Endothelial cell of umbilical vein (primary cell): ENCODE measurements at regions not wholly inside any gene's neighbourhood (a gene's known extent, or its start where the extent isn't known, plus 50 kb on each side); places are given as distances from the start of the nearest gene placed in this dataset.

Experiments
- BruUV-seq: library from RNA; stranded (reverse); fragments of 400-500 nt; replicated peaks from 2 replicates; lab custom pipeline; 2021; lab: Mats Ljungman, UMichigan
- CTCF ChIA-PET: fragments of 300-600, 350-600 bp; sonication (Branson Sonifier 250); formaldehyde crosslinking; loops from one replicate; lab custom pipeline; 2021; ENCODE audit warnings: antibody characterized with exemption, inconsistent platforms; lab: Charles Lee
- POLR2A ChIA-PET: fragments of 300-600, 350-600 bp; sonication (Branson Sonifier 250); formaldehyde crosslinking; loops from one replicate; lab custom pipeline; 2021; ENCODE audit warnings: antibody characterized with exemption, inconsistent platforms; lab: Charles Lee
- DNase-seq: peaks from one replicate; pipeline ENCODE4 v3.0.0-alpha.2; 2011; ENCODE audit warnings: low read depth, low spot score
- FAIRE-seq: peaks from 2 replicates; lab custom pipeline; 2011; peaks lifted over from hg19 to GRCh38; lab: Jason Lieb, UNC
- H2AFZ ChIP-seq: 2 replicates; pipeline ENCODE4 v1.6.0; 2012; ENCODE audit warnings: low read depth, low read length, control low read depth, inconsistent platforms
- H3K27ac ChIP-seq: 2 replicates; pipeline ENCODE4 v1.5.1; 2011; ENCODE audit warnings: low read depth, mild to moderate bottlenecking, control low read depth, low read length, moderate library complexity; ENCODE audit not compliant: insufficient read depth
- H3K27me3 ChIP-seq, 2 experiments: 2 replicates each; pipeline versions ENCODE4 v1.6.0 to v1.6.1; 2011; ENCODE audit warnings: low read length in 2 of 2, mixed read lengths in 1 of 2; ENCODE audit not compliant: control insufficient read depth in 2 of 2, insufficient read depth in 2 of 2
- H3K36me3 ChIP-seq, 2 experiments: 2 replicates in 1 of 2; 3 replicates in 1 of 2; pipeline ENCODE4 v1.5.1; 2011; ENCODE audit warnings: low read length in 2 of 2, mild to moderate bottlenecking in 1 of 2, moderate library complexity in 1 of 2; ENCODE audit not compliant: control insufficient read depth in 2 of 2, insufficient read depth in 2 of 2; ENCODE audit errors: extremely low read depth in 1 of 2
- H3K4me1 ChIP-seq: 3 replicates; pipeline ENCODE4 v1.5.1; 2011; ENCODE audit warnings: mild to moderate bottlenecking, low read length; ENCODE audit not compliant: control insufficient read depth, insufficient read depth; ENCODE audit errors: extremely low read depth
- H3K4me2 ChIP-seq: 2 replicates; pipeline ENCODE4 v1.6.1; 2011; ENCODE audit warnings: low read length, control low read depth, mixed read lengths; ENCODE audit not compliant: insufficient read depth
- H3K4me3 ChIP-seq, 3 experiments: fragments of 200-600 bp in 1 of 3; sonication (generic), shearing (Covaris generic) in 1 of 3; replicated peaks in 1 of 3; 2 replicates each; pipeline ENCODE4 v1.5.1; 2011 to 2016; ENCODE audit warnings: control low read depth in 3 of 3, low read length in 3 of 3, mild to moderate bottlenecking in 2 of 3, inconsistent platforms in 1 of 3, low read depth in 1 of 3, moderate library complexity in 1 of 3; ENCODE audit not compliant: insufficient read depth in 1 of 3
- H3K79me2 ChIP-seq: 2 replicates; pipeline ENCODE4 v1.6.0; 2012; ENCODE audit warnings: low read length, inconsistent platforms; ENCODE audit not compliant: control insufficient read depth, insufficient read depth
- H3K9ac ChIP-seq: replicated peaks from 2 replicates; pipeline ENCODE3; 2011; ENCODE audit warnings: low read length, control low read depth; ENCODE audit not compliant: insufficient read depth; ENCODE audit errors: extremely low read depth
- H3K9me1 ChIP-seq: replicated peaks from 3 replicates; pipeline ENCODE4 v1.6.0; 2011; ENCODE audit warnings: mild to moderate bottlenecking, low read length; ENCODE audit not compliant: control insufficient read depth, insufficient read depth; ENCODE audit errors: extremely low read depth
- H3K9me3 ChIP-seq: replicated peaks from 2 replicates; pipeline ENCODE4 v1.5.1; 2012; ENCODE audit warnings: low read length, inconsistent platforms; ENCODE audit not compliant: control insufficient read depth, insufficient read depth
- H4K20me1 ChIP-seq: replicated peaks from 2 replicates; pipeline ENCODE3; 2011; ENCODE audit warnings: mild to moderate bottlenecking, low read length; ENCODE audit not compliant: control insufficient read depth, insufficient read depth; ENCODE audit errors: extremely low read depth
- CTCF ChIP-seq, 2 donors: IDR thresholded peaks; 1 replicate in 1 of 2; 2 replicates in 1 of 2; pipeline ENCODE4 v1.5.1; 2011; ENCODE audit warnings: low read length in 2 of 2, mild to moderate bottlenecking in 2 of 2, moderate library complexity in 2 of 2, control low read depth in 1 of 2, inconsistent platforms in 1 of 2, low read depth in 1 of 2; ENCODE audit not compliant: insufficient read depth in 1 of 2; ENCODE audit errors: extremely low read depth in 1 of 2
- EZH2 ChIP-seq: IDR thresholded peaks from 2 replicates; pipeline ENCODE4 v1.6.1; 2012; ENCODE audit warnings: borderline replicate concordance, low read depth, mild to moderate bottlenecking, moderate library complexity, low read length, inconsistent platforms; ENCODE audit not compliant: severe bottlenecking
- FOS ChIP-seq: IDR thresholded peaks from 2 replicates; pipeline ENCODE4 v1.6.1; 2011; ENCODE audit warnings: mild to moderate bottlenecking, low read length, moderate library complexity, borderline replicate concordance; ENCODE audit not compliant: insufficient read depth
- GATA2 ChIP-seq: IDR thresholded peaks from 2 replicates; pipeline ENCODE4 v1.7.0; 2011; ENCODE audit warnings: low read depth, mild to moderate bottlenecking, moderate library complexity, mixed read lengths, low read length; ENCODE audit not compliant: insufficient read length, insufficient read depth
- JUN ChIP-seq: IDR thresholded peaks from 2 replicates; pipeline ENCODE4 v1.6.1; 2011; ENCODE audit warnings: borderline replicate concordance, low read depth; ENCODE audit not compliant: insufficient read length, insufficient read depth
- MYC ChIP-seq: IDR thresholded peaks from one replicate; pipeline ENCODE4 v1.6.1; 2011; ENCODE audit warnings: mild to moderate bottlenecking, low read depth, low read length
- POLR2A ChIP-seq: IDR thresholded peaks from 2 replicates; pipeline ENCODE4 v1.6.1; 2012; ENCODE audit warnings: low read depth, mild to moderate bottlenecking, control low read depth, low read length
- POLR2AphosphoS5 ChIP-seq: IDR thresholded peaks from 2 replicates; pipeline ENCODE4 v1.6.1; 2012; ENCODE audit warnings: low read depth, mild to moderate bottlenecking, control low read depth, low read length, moderate library complexity; ENCODE audit not compliant: insufficient read depth
- dilution Hi-C: fragments of 300-500 bp; cut with MboI; formaldehyde crosslinking; loops from one replicate; pipeline ENCODE4 v1.15.0; 2019; ENCODE audit warnings: low sequenced_read_pairs; ENCODE audit not compliant: extremely low pct_ligation_motif_present
- intact Hi-C: fragments of 100-400 bp; cut with micrococcal nuclease; formaldehyde crosslinking; loops from one replicate; pipeline ENCODE4 v1.10.0; 2022
- TF ChIP-seq, protein P1 (sequence below): IDR thresholded peaks from 2 replicates; pipeline ENCODE4 v1.6.1; 2011; ENCODE audit not compliant: insufficient read depth, insufficient read length

DNA sequence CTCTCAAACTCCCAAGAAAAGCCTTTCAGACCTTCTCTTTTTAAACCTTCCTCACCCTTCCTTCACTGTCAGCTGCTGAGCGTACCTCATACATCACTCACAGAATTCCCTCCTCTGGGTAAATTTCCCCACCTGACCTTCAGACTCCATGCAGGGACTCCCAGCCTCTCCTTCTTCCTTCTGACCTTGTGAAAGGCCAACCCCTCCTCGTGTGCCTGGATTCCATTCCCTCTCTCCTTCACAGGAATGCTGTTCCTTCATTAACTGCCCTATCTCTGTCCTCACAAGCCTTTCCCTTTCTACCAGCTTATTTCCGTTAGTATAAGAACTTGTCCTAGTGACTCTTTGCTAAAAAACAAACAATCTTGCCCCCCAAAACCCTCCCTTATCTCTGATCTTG lies 69.7 kb upstream of the MME start:
- no peaks in the 10 kb centered on the region for H3K79me2 ChIP-seq
- no peak for FAIRE-seq
- no peak overlapping the region for H3K4me3 ChIP-seq
- no peaks in the 10 kb centered on the region for H4K20me1 ChIP-seq
- H3K27me3 ChIP-seq: no peaks in the 10 kb centered on the region
- DNase-seq: no peak
- H3K4me2 ChIP-seq: no peak overlapping the region
- TF ChIP-seq FOS: no peak
- no peak overlapping the region for H2AFZ ChIP-seq
- no TSS peak for BruUV-seq
- no peaks in the 10 kb centered on the region for H3K9me1 ChIP-seq
- POLR2A ChIA-PET: no interaction called here
- dilution Hi-C loops (no loop called here), intact Hi-C loops (no loop called here)
- no peaks in the 10 kb centered on the region for H3K9me3 ChIP-seq
- no peak overlapping the region for H3K9ac ChIP-seq
- CTCF ChIA-PET: no interaction called here
- H3K36me3 ChIP-seq: no peaks in the 10 kb centered on the region
- no peaks in the 10 kb centered on the region for H3K4me1 ChIP-seq
- no peak overlapping the region for H3K27ac ChIP-seq

DNA sequence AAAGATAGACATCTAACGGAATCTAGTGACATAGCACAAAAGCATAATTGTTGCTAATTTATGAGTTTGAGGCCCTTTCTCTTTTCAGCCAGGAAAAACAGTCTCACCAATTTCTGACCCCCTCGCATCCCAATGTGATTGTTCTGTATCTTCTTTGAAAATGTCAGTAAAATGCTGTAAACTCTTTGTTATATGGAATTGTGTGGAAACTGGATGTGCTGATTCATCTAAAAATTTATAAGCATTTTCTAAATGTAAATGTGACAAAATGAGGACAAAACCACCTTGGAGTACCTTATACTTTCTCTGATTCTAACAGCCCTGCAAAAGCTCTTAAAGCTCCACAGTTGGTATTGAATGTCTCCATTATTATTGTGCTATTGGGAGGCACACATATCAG lies 70.9 kb upstream of the MME start:
- no peaks in the 10 kb centered on the region for H3K79me2 ChIP-seq
- H3K9me3 ChIP-seq: no peaks in the 10 kb centered on the region
- H3K27me3 ChIP-seq: no peaks in the 10 kb centered on the region
- no peaks in the 10 kb centered on the region for H3K9me1 ChIP-seq
- H3K9ac ChIP-seq: no peak overlapping the region
- H4K20me1 ChIP-seq: no peaks in the 10 kb centered on the region
- BruUV-seq: no TSS peak
- DNase-seq (no peak), FAIRE-seq (no peak)
- dilution Hi-C loops: no loop called here
- ChIA-PET CTCF (no interaction called here), POLR2A (no interaction called here)
- TF ChIP-seq JUN: no peak
- TF ChIP-seq, protein P1, sequence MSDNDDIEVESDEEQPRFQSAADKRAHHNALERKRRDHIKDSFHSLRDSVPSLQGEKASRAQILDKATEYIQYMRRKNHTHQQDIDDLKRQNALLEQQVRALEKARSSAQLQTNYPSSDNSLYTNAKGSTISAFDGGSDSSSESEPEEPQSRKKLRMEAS: no peak
- no peak for TF ChIP-seq FOS
- TF ChIP-seq POLR2AphosphoS5: no peak
- TF ChIP-seq GATA2: no peak
- no peak for TF ChIP-seq CTCF (IDR thresholded peaks at IDR 0.05; ENCODE audit: extremely low read depth in 1 of 2, insufficient read depth in 1 of 2, low read depth in 1 of 2, low read length in 2 of 2)
- no peak for TF ChIP-seq EZH2
- TF ChIP-seq POLR2A: no peak
- TF ChIP-seq MYC: no peak
- intact Hi-C loops: no loop called here
- H2AFZ ChIP-seq: no peak overlapping the region
- H3K36me3 ChIP-seq: no peaks in the 10 kb centered on the region
- H3K4me3 ChIP-seq: no peak overlapping the region
- H3K27ac ChIP-seq: no peak overlapping the region
- H3K4me1 ChIP-seq: no peaks in the 10 kb centered on the region
- no peak overlapping the region for H3K4me2 ChIP-seq
